Liver (tissue), 8 donors: ENCODE measurements at regions not wholly inside any gene's neighbourhood (a gene's known extent, or its start where the extent isn't known, plus 50 kb on each side); places are given as distances from the start of the nearest gene placed in this dataset.

Source experiments
- DNase-seq: peaks from one replicate; pipeline ENCODE4 v3.0.0-alpha.2; 2017; ENCODE audit warnings: low spot score
- H3K27ac ChIP-seq, 2 donors: one replicate each; pipeline ENCODE4 v1.7.0; 2013; ENCODE audit warnings: inconsistent platforms in 2 of 2, low read length in 2 of 2, control low read depth in 1 of 2, low read depth in 1 of 2, mild to moderate bottlenecking in 1 of 2
- H3K27me3 ChIP-seq, 4 donors: one replicate each; pipeline versions ENCODE4 v1.6.1 to v1.7.0; 2013; ENCODE audit warnings: low read length in 3 of 4, inconsistent platforms in 1 of 4, mild to moderate bottlenecking in 1 of 4, moderate library complexity in 1 of 4; ENCODE audit not compliant: control insufficient read depth in 4 of 4, insufficient read depth in 4 of 4
- H3K36me3 ChIP-seq, 4 donors: one replicate each; pipeline versions ENCODE4 v1.6.1 to v1.7.0; 2013; ENCODE audit warnings: low read length in 3 of 4, mild to moderate bottlenecking in 3 of 4, low read depth in 1 of 4, moderate library complexity in 1 of 4; ENCODE audit not compliant: control insufficient read depth in 4 of 4, insufficient read depth in 3 of 4
- H3K4me1 ChIP-seq, 4 donors: one replicate each; pipeline versions ENCODE4 v1.6.1 to v1.7.0; 2013; ENCODE audit warnings: low read length in 3 of 4, mild to moderate bottlenecking in 3 of 4, moderate library complexity in 1 of 4; ENCODE audit not compliant: control insufficient read depth in 4 of 4, insufficient read depth in 4 of 4
- H3K4me3 ChIP-seq, 3 donors: one replicate each; pipeline versions ENCODE4 v1.6.1 to v1.7.0; 2013; ENCODE audit warnings: low read length in 3 of 3, control low read depth in 1 of 3, low read depth in 1 of 3, mild to moderate bottlenecking in 1 of 3
- H3K9ac ChIP-seq, 2 donors: one replicate each; pipeline ENCODE4 v1.7.0; 2013; ENCODE audit warnings: low read length in 2 of 2, mild to moderate bottlenecking in 2 of 2, moderate library complexity in 2 of 2, control low read depth in 1 of 2, low read depth in 1 of 2
- H3K9me3 ChIP-seq, 4 donors: one replicate each; pipeline versions ENCODE4 v1.6.1 to v1.7.0; 2013; ENCODE audit warnings: low read length in 3 of 4; ENCODE audit not compliant: control insufficient read depth in 4 of 4
- ATF3 ChIP-seq: IDR thresholded peaks from 2 replicates; pipeline ENCODE4 v1.6.1; 2016; ENCODE audit warnings: antibody characterized with exemption
- CTCF ChIP-seq: fragments of 150-350 bp; IDR thresholded peaks from 2 replicates; pipeline ENCODE4 v1.5.1; 2017; ENCODE audit warnings: improper control_type of control experiment, low read depth, low read length; ENCODE audit not compliant: missing input control
- EGR1 ChIP-seq, 2 donors: IDR thresholded peaks; 2 replicates each; pipeline ENCODE4 v1.6.1; 2016 to 2018; ENCODE audit warnings: antibody characterized with exemption in 2 of 2, low read depth in 2 of 2
- FOXA1 ChIP-seq: IDR thresholded peaks from 2 replicates; pipeline ENCODE4 v1.6.1; 2016; ENCODE audit warnings: antibody characterized with exemption
- FOXA2 ChIP-seq: IDR thresholded peaks from 2 replicates; pipeline ENCODE4 v1.6.1; 2016; ENCODE audit warnings: antibody characterized with exemption
- GABPA ChIP-seq, 2 donors: IDR thresholded peaks in 1 of 2; conservative IDR thresholded peaks in 1 of 2; 2 replicates each; pipeline ENCODE4 v1.6.1; 2016; ENCODE audit warnings: antibody characterized with exemption in 2 of 2, mild to moderate bottlenecking in 1 of 2, moderate library complexity in 1 of 2
- HNF4G ChIP-seq: IDR thresholded peaks from 2 replicates; pipeline ENCODE4 v1.6.1; 2016; ENCODE audit warnings: antibody characterized with exemption
- MAX ChIP-seq: IDR thresholded peaks from 2 replicates; pipeline ENCODE4 v1.6.1; 2016; ENCODE audit warnings: antibody characterized with exemption
- NR2F2 ChIP-seq: IDR thresholded peaks from 2 replicates; pipeline ENCODE4 v1.6.1; 2016; ENCODE audit warnings: antibody characterized with exemption
- RAD21 ChIP-seq, 2 donors: IDR thresholded peaks; 2 replicates each; pipeline ENCODE4 v1.6.1; 2016; ENCODE audit warnings: antibody characterized with exemption in 2 of 2, mild to moderate bottlenecking in 2 of 2
- REST ChIP-seq: IDR thresholded peaks from 2 replicates; pipeline ENCODE4 v1.6.1; 2016; ENCODE audit warnings: antibody characterized with exemption, mild to moderate bottlenecking
- RXRA ChIP-seq, 2 donors: IDR thresholded peaks; 2 replicates each; pipeline ENCODE4 v1.6.1; 2017 to 2018; ENCODE audit warnings: antibody characterized with exemption in 2 of 2, mild to moderate bottlenecking in 1 of 2
- SP1 ChIP-seq: IDR thresholded peaks from 2 replicates; pipeline ENCODE4 v1.6.1; 2018; ENCODE audit warnings: antibody characterized with exemption, mild to moderate bottlenecking
- TAF1 ChIP-seq: conservative IDR thresholded peaks from 2 replicates; pipeline ENCODE4 v1.6.1; 2016; ENCODE audit warnings: antibody characterized with exemption, mild to moderate bottlenecking
- YY1 ChIP-seq: IDR thresholded peaks from 2 replicates; pipeline ENCODE4 v1.6.1; 2016; ENCODE audit warnings: antibody characterized with exemption, mild to moderate bottlenecking
- ZBTB33 ChIP-seq: IDR thresholded peaks from 2 replicates; pipeline ENCODE4 v1.6.1; 2016; ENCODE audit warnings: antibody characterized with exemption
- WGBS: extraction: QIAGEN DNeasy Blood & Tissue Kit; methylation state at CpG from one replicate; pipeline ENCODE4 v1.1.7; 2013; 5-methylcytosine and 5-hydroxymethylcytosine counted together
- donor health status: healthy.
- donor health status: healthy.
- donor health status: healthy.
- donor health status: healthy.
- donor health status: healthy.

GRCh38 chr11:101686514-101686913 is 102.7 kb upstream of the TRPC6 start (continued):
- TF ChIP-seq EGR1 (IDR thresholded peaks at IDR 0.05; ENCODE audit: low read depth in 2 of 2) (no peak), FOXA1 (no peak), ZBTB33 (no peak), MAX (no peak)

- Histone ChIP-seq H3K9ac (no peak overlapping the region), H3K36me3 (no peaks in the 10 kb centered on the region), H3K27me3 (peaks cover 0 to 4% (median 0%) of the 10 kb centered on the region in 4 donors), H3K27ac (no peak overlapping the region), H3K4me1 (no peaks in the 10 kb centered on the region), H3K9me3 (no peaks in the 10 kb centered on the region), H3K4me3 (no peak overlapping the region)
- TF ChIP-seq REST: no peak
- no peak for TF ChIP-seq YY1
- TF ChIP-seq ZBTB33: no peak
- TF ChIP-seq NR2F2: no peak
- TF ChIP-seq HNF4G: no peak
- TF ChIP-seq RAD21 (IDR thresholded peaks at IDR 0.05): no peak
- TF ChIP-seq FOXA1: no peak
- no peak for TF ChIP-seq FOXA2
- DNase-seq: no peak
- 82% methylated on average over 2 of the region's 2 CpGs for WGBS
These were observed 84.4 kb upstream of the TRPC6 start for GRCh38 chr11:101668236-101668635.

- Histone ChIP-seq H3K27me3 (peaks cover 0 to under 1% (median 0%) of the 10 kb centered on the region in 4 donors), H3K36me3 (no peaks in the 10 kb centered on the region), H3K4me3 (no peak overlapping the region), H3K9me3 (no peaks in the 10 kb centered on the region), H3K27ac (no peak overlapping the region), H3K4me1 (no peaks in the 10 kb centered on the region), H3K9ac (no peak overlapping the region)
- no peak for DNase-seq
- WGBS: 58% methylated on average over 3 of the region's 3 CpGs
- TF ChIP-seq FOXA1: no peak
- TF ChIP-seq GABPA (IDR thresholded peaks at IDR 0.05 in 1 of 2, conservative IDR thresholded peaks at IDR 0.05 in 1 of 2): no peak
- no peak for TF ChIP-seq RAD21 (IDR thresholded peaks at IDR 0.05)
- no peak for TF ChIP-seq ATF3
- TF ChIP-seq TAF1: no peak
- TF ChIP-seq ZBTB33: no peak
- no peak for TF ChIP-seq RXRA (IDR thresholded peaks at IDR 0.05)
- TF ChIP-seq MAX: no peak
- no peak for TF ChIP-seq SP1
- no peak for TF ChIP-seq EGR1 (IDR thresholded peaks at IDR 0.05; ENCODE audit: low read depth in 2 of 2)
- no peak for TF ChIP-seq CTCF
These were observed 83.1 kb upstream of the TRPC6 start for GRCh38 chr11:101666916-101667315.
